ENCODE measurements at regions not wholly inside any gene's neighbourhood (a gene's known extent, or its start where the extent isn't known, plus 50 kb on each side); places are given as distances from the start of the nearest gene placed in this dataset.
"Not testable (repeated sequence)": the region's sequence is repeated elsewhere in the genome, so short reads cannot be mapped to it uniquely, and the experiment has no call there.

DNA sequence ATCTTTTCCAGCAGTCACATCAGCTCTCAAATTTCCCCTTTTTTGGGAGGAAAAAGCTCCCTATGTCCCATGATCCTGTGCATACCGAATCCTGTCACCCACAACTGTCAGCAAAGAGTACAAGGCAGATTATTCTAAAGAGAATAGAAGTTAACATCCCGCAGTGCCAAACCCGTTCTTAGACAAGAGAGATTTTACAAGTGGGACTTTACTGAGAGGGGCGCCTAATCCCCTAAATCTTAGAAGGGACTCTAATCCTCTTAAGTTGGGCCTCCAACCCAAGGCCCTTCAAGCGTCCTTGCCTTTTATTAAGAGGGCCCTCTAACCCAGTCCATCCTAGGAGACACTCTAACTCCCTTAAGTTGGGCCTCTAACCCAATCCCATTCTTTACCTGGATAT lies 193.9 kb downstream of the CPXCR1 start:
- Histone ChIP-seq H3K27ac (ENCODE audit: low read depth, low read length) (no peak overlapping the region), H3K36me3 (ENCODE audit: control insufficient read depth in 2 of 3, insufficient read depth in 3 of 3, low read length in 3 of 3) (no peaks in the 10 kb centered on the region), H3K4me1 (ENCODE audit: control insufficient read depth in 2 of 2, insufficient read depth in 2 of 2, low read length in 2 of 2) (no peaks in the 10 kb centered on the region), H3K9me3 (ENCODE audit: control insufficient read depth in 2 of 3, low read length in 3 of 3) (no peaks in the 10 kb centered on the region), H3K27me3 (ENCODE audit: control insufficient read depth in 2 of 2, insufficient read depth in 2 of 2, low read length in 2 of 2) (no peaks in the 10 kb centered on the region), H3K4me3 (ENCODE audit: low read length) (no peak overlapping the region)
- Mint-ChIP-seq H3K4me3 (no peak overlapping the region), H3K36me3 (no peaks in the 10 kb centered on the region), H3K9me3 (peaks cover 0 to 5% (median 0%) of the 10 kb centered on the region in 11 donors), H3K27me3 (no peaks in the 10 kb centered on the region), H3K27ac (no peak overlapping the region), H3K4me1 (no peaks in the 10 kb centered on the region)
- ATAC-seq (no peak), DNase-seq (no peak)
- intact Hi-C loops (cut with micrococcal nuclease), result no loop called here
- CTCF ChIA-PET, result no interaction called here
- POLR2A ChIA-PET, result no interaction called here

DNA sequence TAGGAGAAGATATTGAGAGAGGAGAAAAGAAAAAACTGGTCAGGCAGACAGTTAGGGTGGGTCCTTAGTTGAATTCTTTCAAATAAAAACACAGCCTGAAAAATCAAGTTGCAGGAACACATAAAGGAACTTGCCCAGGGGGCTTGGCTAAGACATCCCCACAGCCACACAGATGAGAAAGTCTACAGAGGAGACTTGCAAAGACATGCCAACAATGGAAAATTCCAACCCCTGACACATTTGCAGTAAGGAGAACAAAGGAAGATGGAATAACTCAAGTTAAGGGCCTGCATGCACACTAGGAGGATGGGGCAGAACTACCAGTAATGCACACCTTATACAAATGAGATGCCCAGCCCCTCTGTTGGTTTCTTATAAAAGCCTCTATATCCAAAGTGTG lies 197.6 kb downstream of the CPXCR1 start:
- Mint-ChIP-seq H3K4me1 (no peaks in the 10 kb centered on the region), H3K4me3 (no peak overlapping the region), H3K9me3 (peaks cover 0 to 4% (median 0%) of the 10 kb centered on the region in 11 donors), H3K27ac (no peak overlapping the region), H3K36me3 (no peaks in the 10 kb centered on the region), H3K27me3 (no peaks in the 10 kb centered on the region)
- ATAC-seq (no peak), DNase-seq (no peak)
- Histone ChIP-seq H3K27ac (ENCODE audit: low read depth, low read length) (no peak overlapping the region), H3K4me1 (ENCODE audit: control insufficient read depth in 2 of 2, insufficient read depth in 2 of 2, low read length in 2 of 2) (no peaks in the 10 kb centered on the region), H3K4me3 (ENCODE audit: low read length) (no peak overlapping the region), H3K27me3 (ENCODE audit: control insufficient read depth in 2 of 2, insufficient read depth in 2 of 2, low read length in 2 of 2) (no peaks in the 10 kb centered on the region), H3K36me3 (ENCODE audit: control insufficient read depth in 2 of 3, insufficient read depth in 3 of 3, low read length in 3 of 3) (no peaks in the 10 kb centered on the region), H3K9me3 (ENCODE audit: control insufficient read depth in 2 of 3, low read length in 3 of 3) (no peaks in the 10 kb centered on the region)
- ChIA-PET CTCF (no interaction called here), POLR2A (no interaction called here)
- intact Hi-C loops (cut with micrococcal nuclease), result no loop called here

DNA sequence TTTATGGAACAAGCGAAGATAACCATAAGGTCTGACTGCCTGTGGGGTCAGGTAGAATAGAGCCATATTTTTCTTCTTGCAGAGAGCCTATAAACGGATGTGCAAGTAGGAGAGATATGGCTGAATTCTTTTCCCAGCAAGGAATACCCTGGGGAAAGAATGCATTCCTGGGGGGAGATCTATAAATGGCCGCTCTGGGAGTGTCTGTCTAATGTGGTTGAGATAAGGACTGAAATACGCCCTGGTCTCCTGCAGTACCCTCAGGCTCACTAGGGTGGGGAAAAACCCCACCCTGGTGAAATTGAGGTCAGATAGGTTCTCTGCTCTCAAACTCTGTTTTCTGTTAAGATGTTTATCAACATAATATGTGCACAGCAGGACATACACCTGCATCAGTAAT lies 209.0 kb downstream of the CPXCR1 start:
- H3K27me3 ChIP-seq (ENCODE audit: control insufficient read depth in 2 of 2, insufficient read depth in 2 of 2, low read length in 2 of 2); H3K36me3 Mint-ChIP-seq; H3K4me3 ChIP-seq (ENCODE audit: low read length); POLR2A ChIA-PET; H3K9me3 ChIP-seq (ENCODE audit: control insufficient read depth in 2 of 3, low read length in 3 of 3); H3K4me1 ChIP-seq (ENCODE audit: control insufficient read depth in 2 of 2, insufficient read depth in 2 of 2, low read length in 2 of 2); CTCF ChIA-PET; intact Hi-C loops (cut with micrococcal nuclease); DNase-seq; H3K27ac ChIP-seq (ENCODE audit: low read depth, low read length); H3K27ac Mint-ChIP-seq; H3K36me3 ChIP-seq (ENCODE audit: control insufficient read depth in 2 of 3, insufficient read depth in 3 of 3, low read length in 3 of 3); H3K4me1 Mint-ChIP-seq; ATAC-seq; H3K4me3 Mint-ChIP-seq; H3K27me3 Mint-ChIP-seq: not testable (repeated sequence)
- H3K9me3 Mint-ChIP-seq, result peaks cover 0 to 12% (median 1%) of the 10 kb centered on the region in 11 donors

DNA sequence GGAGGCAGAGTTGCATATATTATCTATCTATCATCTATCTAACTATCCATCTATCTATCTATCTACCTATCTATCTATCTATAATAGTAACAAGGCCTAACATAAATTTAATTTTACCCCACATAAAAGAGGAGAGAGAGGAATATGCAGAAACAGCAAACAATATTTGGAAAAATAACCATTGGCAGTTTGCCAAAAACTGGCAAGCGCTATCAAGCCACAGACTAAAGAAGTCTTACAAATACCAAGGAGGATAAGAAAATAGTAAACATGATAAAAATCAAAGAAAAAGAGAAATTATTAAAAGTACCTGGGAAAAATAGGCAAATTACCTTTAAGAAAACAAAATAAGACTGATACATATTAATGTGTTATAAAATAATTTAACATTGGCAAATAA lies 230.8 kb downstream of the CPXCR1 start:
- Histone ChIP-seq H3K4me1 (ENCODE audit: control insufficient read depth in 2 of 2, insufficient read depth in 2 of 2, low read length in 2 of 2) (no peaks in the 10 kb centered on the region), H3K4me3 (ENCODE audit: low read length) (no peak overlapping the region), H3K9me3 (ENCODE audit: control insufficient read depth in 2 of 3, low read length in 3 of 3) (no peaks in the 10 kb centered on the region), H3K27ac (ENCODE audit: low read depth, low read length) (no peak overlapping the region), H3K36me3 (ENCODE audit: control insufficient read depth in 2 of 3, insufficient read depth in 3 of 3, low read length in 3 of 3) (no peaks in the 10 kb centered on the region), H3K27me3 (ENCODE audit: control insufficient read depth in 2 of 2, insufficient read depth in 2 of 2, low read length in 2 of 2) (no peaks in the 10 kb centered on the region)
- H3K36me3 Mint-ChIP-seq, result no peaks in the 10 kb centered on the region
- DNase-seq (no peak), ATAC-seq (no peak)
- no peaks in the 10 kb centered on the region for H3K27me3 Mint-ChIP-seq
- H3K27ac Mint-ChIP-seq, result no peak overlapping the region
- ChIA-PET POLR2A (no interaction called here), CTCF (no interaction called here)
- intact Hi-C loops (cut with micrococcal nuclease), result no loop called here
- no peaks in the 10 kb centered on the region for H3K4me1 Mint-ChIP-seq
- no peak overlapping the region for H3K4me3 Mint-ChIP-seq
- no peaks in the 10 kb centered on the region for H3K9me3 Mint-ChIP-seq

DNA sequence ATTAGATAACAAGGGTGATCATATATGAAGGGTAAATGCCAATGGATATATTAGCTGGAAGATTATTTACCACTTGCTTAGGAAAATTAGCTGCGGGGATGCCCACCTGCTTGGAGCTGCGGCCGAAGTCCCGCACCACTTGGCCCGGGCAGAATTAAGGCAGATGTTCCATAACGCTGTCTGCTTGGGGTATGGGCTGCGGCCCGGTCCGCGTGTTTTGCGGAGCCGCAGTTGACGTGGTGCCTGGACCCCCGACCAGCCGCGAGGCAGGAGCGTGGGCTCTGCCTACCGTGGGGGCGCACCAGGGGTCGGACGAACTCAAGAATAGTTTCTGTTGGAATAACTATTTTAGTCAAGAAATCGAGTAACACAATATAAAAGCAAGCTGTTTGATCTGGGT lies 235.2 kb downstream of the CPXCR1 start:
- H3K36me3 Mint-ChIP-seq, result no peaks in the 10 kb centered on the region
- intact Hi-C loops (cut with micrococcal nuclease), result no loop called here
- H3K4me3 Mint-ChIP-seq, result no peak overlapping the region
- no peak overlapping the region for H3K27ac ChIP-seq (ENCODE audit: low read depth, low read length)
- CTCF ChIA-PET, result no interaction called here
- DNase-seq (no peak), ATAC-seq (no peak)
- POLR2A ChIA-PET, result no interaction called here
- no peaks in the 10 kb centered on the region for H3K4me1 Mint-ChIP-seq
- no peaks in the 10 kb centered on the region for H3K27me3 ChIP-seq (ENCODE audit: control insufficient read depth in 2 of 2, insufficient read depth in 2 of 2, low read length in 2 of 2)
- H3K27ac Mint-ChIP-seq, result no peak overlapping the region
- H3K9me3 ChIP-seq (ENCODE audit: control insufficient read depth in 2 of 3, low read length in 3 of 3), result no peaks in the 10 kb centered on the region
- H3K36me3 ChIP-seq (ENCODE audit: control insufficient read depth in 2 of 3, insufficient read depth in 3 of 3, low read length in 3 of 3), result no peaks in the 10 kb centered on the region
- no peak overlapping the region for H3K4me3 ChIP-seq (ENCODE audit: low read length)
- H3K9me3 Mint-ChIP-seq, result no peaks in the 10 kb centered on the region
- no peaks in the 10 kb centered on the region for H3K4me1 ChIP-seq (ENCODE audit: control insufficient read depth in 2 of 2, insufficient read depth in 2 of 2, low read length in 2 of 2)
- H3K27me3 Mint-ChIP-seq, result no peaks in the 10 kb centered on the region

DNA sequence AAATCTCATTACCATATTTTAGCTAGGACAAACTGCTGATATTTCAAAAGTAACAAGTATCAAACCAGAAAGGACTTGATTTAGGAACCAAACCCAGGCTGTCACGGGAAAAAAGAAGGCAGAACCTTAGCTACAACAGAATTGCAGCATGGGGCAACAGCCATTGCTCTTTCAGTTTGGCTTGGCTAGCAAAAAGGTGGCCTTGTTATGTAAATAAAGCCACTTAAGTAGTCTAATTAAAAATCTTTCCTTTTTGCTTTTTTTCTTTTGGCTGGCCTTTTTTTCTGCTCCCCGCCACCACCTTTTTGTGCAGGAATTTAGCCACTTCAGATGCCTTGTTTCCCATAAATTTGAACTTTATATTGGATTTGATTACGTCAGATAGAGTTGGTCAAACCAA lies 235.9 kb downstream of the CPXCR1 start:
- Mint-ChIP-seq H3K9me3 (no peaks in the 10 kb centered on the region), H3K27ac (no peak overlapping the region), H3K27me3 (no peaks in the 10 kb centered on the region), H3K4me1 (no peaks in the 10 kb centered on the region), H3K4me3 (no peak overlapping the region), H3K36me3 (no peaks in the 10 kb centered on the region)
- ATAC-seq, result no peak
- no peak for DNase-seq
- intact Hi-C loops (cut with micrococcal nuclease), result no loop called here
- Histone ChIP-seq H3K9me3 (ENCODE audit: control insufficient read depth in 2 of 3, low read length in 3 of 3) (no peaks in the 10 kb centered on the region), H3K27ac (ENCODE audit: low read depth, low read length) (no peak overlapping the region), H3K27me3 (ENCODE audit: control insufficient read depth in 2 of 2, insufficient read depth in 2 of 2, low read length in 2 of 2) (no peaks in the 10 kb centered on the region), H3K36me3 (ENCODE audit: control insufficient read depth in 2 of 3, insufficient read depth in 3 of 3, low read length in 3 of 3) (no peaks in the 10 kb centered on the region), H3K4me3 (ENCODE audit: low read length) (no peak overlapping the region), H3K4me1 (ENCODE audit: control insufficient read depth in 2 of 2, insufficient read depth in 2 of 2, low read length in 2 of 2) (no peaks in the 10 kb centered on the region)
- ChIA-PET CTCF (no interaction called here), POLR2A (no interaction called here)

DNA sequence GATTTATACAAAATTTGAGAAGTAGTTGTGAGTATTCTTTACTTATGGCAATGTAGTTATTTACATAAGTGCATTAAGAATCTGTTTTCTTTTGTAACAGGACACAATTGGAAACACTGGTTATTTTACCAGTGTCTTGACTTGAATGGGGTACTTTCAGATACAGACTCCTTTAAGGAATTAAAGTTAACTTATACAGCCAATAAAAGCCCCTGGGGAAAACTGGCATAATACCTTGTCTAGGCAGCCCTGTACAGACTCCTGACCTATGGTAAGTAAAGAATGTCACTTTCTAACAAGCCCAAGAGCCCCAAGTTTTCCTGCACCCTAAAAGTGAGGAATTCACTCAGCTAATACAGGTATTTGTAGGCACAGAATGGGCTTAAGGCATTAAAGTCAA lies 241.8 kb downstream of the CPXCR1 start:
- DNase-seq, result no peak
- Histone ChIP-seq H3K27ac (ENCODE audit: low read depth, low read length) (no peak overlapping the region), H3K27me3 (ENCODE audit: control insufficient read depth in 2 of 2, insufficient read depth in 2 of 2, low read length in 2 of 2) (no peaks in the 10 kb centered on the region), H3K9me3 (ENCODE audit: control insufficient read depth in 2 of 3, low read length in 3 of 3) (no peaks in the 10 kb centered on the region), H3K36me3 (ENCODE audit: control insufficient read depth in 2 of 3, insufficient read depth in 3 of 3, low read length in 3 of 3) (no peaks in the 10 kb centered on the region), H3K4me3 (ENCODE audit: low read length) (no peak overlapping the region), H3K4me1 (ENCODE audit: control insufficient read depth in 2 of 2, insufficient read depth in 2 of 2, low read length in 2 of 2) (no peaks in the 10 kb centered on the region)
- H3K4me3 Mint-ChIP-seq, result no peak overlapping the region
- intact Hi-C loops (cut with micrococcal nuclease), result no loop called here
- CTCF ChIA-PET, result no interaction called here
- H3K9me3 Mint-ChIP-seq, result peaks cover 0 to 2% (median 0%) of the 10 kb centered on the region in 11 donors
- H3K36me3 Mint-ChIP-seq, result no peaks in the 10 kb centered on the region
- POLR2A ChIA-PET, result no interaction called here
- no peak for ATAC-seq
- H3K4me1 Mint-ChIP-seq, result no peaks in the 10 kb centered on the region
- H3K27me3 Mint-ChIP-seq, result no peaks in the 10 kb centered on the region
- no peak overlapping the region for H3K27ac Mint-ChIP-seq

All from naive thymus-derived CD4-positive, alpha-beta T cell (primary cell).